Colonic mucosa (tissue), 4 donors: ENCODE measurements at regions not wholly inside any gene's neighbourhood (a gene's known extent, or its start where the extent isn't known, plus 50 kb on each side); places are given as distances from the start of the nearest gene placed in this dataset.

Source experiments
- DNase-seq: peaks from one replicate; pipeline ENCODE4 v3.0.0-alpha.2; 2020
- H3K27ac ChIP-seq: fragments of 200-600 bp; one replicate; pipeline ENCODE4 v1.8.0; 2021
- H3K27me3 ChIP-seq: fragments of 200-600 bp; one replicate; pipeline ENCODE4 v1.8.0; 2021
- H3K36me3 ChIP-seq: fragments of 200-600 bp; one replicate; pipeline ENCODE4 v1.8.0; 2021
- H3K4me1 ChIP-seq: fragments of 200-600 bp; one replicate; pipeline ENCODE4 v1.8.0; 2021; ENCODE audit warnings: mild to moderate bottlenecking
- H3K4me3 ChIP-seq: fragments of 200-600 bp; one replicate; pipeline ENCODE4 v1.8.0; 2021
- H3K9ac ChIP-seq, 2 donors: one replicate each; pipeline ENCODE4 v1.7.0; 2013; ENCODE audit warnings: control low read depth in 2 of 2, low read depth in 2 of 2, low read length in 2 of 2
- H3K9me3 ChIP-seq: fragments of 200-600 bp; one replicate; pipeline ENCODE4 v1.8.0; 2021
- CTCF ChIP-seq: fragments of 200-600 bp; IDR thresholded peaks from one replicate; pipeline ENCODE4 v1.8.0; 2022; ENCODE audit warnings: antibody characterized with exemption, mild to moderate bottlenecking
- intact Hi-C: fragments of 100-400 bp; cut with DNase I; formaldehyde crosslinking; loops from one replicate; pipeline ENCODE4 v1.14.1; 2022
- donor health status: healthy.
- donor health status: DM: no; HTN: no; CAD: no.
- donor health status: DM: no; HTN: no; CAD: no.

- DNase-seq, result no peak
- no peak for TF ChIP-seq CTCF
- Histone ChIP-seq H3K4me1 (no peaks in the 10 kb centered on the region), H3K4me3 (no peak overlapping the region), H3K27me3 (no peaks in the 10 kb centered on the region), H3K9ac (no peak overlapping the region), H3K9me3 (no peaks in the 10 kb centered on the region), H3K27ac (no peak overlapping the region), H3K36me3 (no peaks in the 10 kb centered on the region)
- intact Hi-C loops, result no loop called here
These were observed 342.9 kb upstream of the DCC start for GRCh38 chr18:51997129-51997528.

DNA sequence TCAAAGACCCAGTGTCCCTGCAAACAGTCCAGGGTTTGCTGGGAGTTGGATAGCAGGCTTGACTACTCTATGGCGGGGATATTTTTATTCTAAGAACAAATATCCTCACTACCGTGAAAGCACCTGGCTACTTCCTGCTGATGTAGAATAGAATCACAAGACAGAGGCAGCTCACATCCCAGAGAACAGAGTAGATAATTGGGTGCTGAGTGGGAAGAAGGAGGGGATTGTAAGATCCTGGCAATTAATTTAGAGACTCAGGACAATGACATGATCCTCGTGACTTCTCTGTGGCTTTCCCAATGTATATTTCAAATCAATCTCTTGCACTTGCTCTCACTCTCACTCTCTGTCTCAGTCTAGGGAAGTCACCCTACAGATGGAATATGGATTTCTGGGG is 341.9 kb upstream of the DCC start:
- intact Hi-C loops, result no loop called here
- Histone ChIP-seq H3K9ac (no peak overlapping the region), H3K36me3 (no peaks in the 10 kb centered on the region), H3K4me1 (no peaks in the 10 kb centered on the region), H3K27me3 (no peaks in the 10 kb centered on the region), H3K9me3 (no peaks in the 10 kb centered on the region), H3K27ac (no peak overlapping the region), H3K4me3 (no peak overlapping the region)
- DNase-seq, result no peak
- no peak for TF ChIP-seq CTCF

- Histone ChIP-seq H3K4me1 (no peaks in the 10 kb centered on the region), H3K27me3 (no peaks in the 10 kb centered on the region), H3K36me3 (no peaks in the 10 kb centered on the region), H3K27ac (no peak overlapping the region), H3K4me3 (no peak overlapping the region), H3K9ac (no peak overlapping the region), H3K9me3 (no peaks in the 10 kb centered on the region)
- TF ChIP-seq CTCF, result no peak
- intact Hi-C loops, result no loop called here
- DNase-seq, result no peak
These were observed 341.3 kb upstream of the DCC start for GRCh38 chr18:51998711-51999110.

DNA sequence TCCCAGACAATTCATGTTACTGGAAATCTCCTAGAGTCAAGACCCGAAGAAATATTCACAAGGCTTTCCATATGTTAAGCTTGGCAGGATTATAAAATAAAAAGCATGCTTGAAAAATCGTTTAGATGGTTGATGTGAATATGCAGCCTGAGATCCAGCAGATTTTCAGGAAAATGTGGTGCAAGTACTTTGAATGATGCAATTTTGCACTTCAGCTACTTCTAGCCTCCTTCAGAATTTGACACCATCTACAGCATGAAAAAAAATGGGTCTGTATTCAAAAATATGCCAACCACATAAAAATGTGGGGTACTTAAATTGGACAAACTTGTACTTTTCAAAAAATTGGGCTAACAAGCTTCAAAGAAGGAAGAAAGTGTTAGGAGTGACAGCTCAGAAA is 340.6 kb upstream of the DCC start:
- H3K4me1 ChIP-seq, result no peaks in the 10 kb centered on the region
- DNase-seq, result no peak
- no peaks in the 10 kb centered on the region for H3K36me3 ChIP-seq
- no peaks in the 10 kb centered on the region for H3K9me3 ChIP-seq
- H3K9ac ChIP-seq, result no peak overlapping the region
- TF ChIP-seq CTCF, result no peak
- no peak overlapping the region for H3K27ac ChIP-seq
- H3K4me3 ChIP-seq, result no peak overlapping the region
- H3K27me3 ChIP-seq, result no peaks in the 10 kb centered on the region
- intact Hi-C loops, result no loop called here

GRCh38 chr18:52000435-52000834 is 339.6 kb upstream of the DCC start:
- no peak for TF ChIP-seq CTCF
- intact Hi-C loops, result no loop called here
- H3K9me3 ChIP-seq, result no peaks in the 10 kb centered on the region
- H3K4me3 ChIP-seq, result no peak overlapping the region
- no peaks in the 10 kb centered on the region for H3K36me3 ChIP-seq
- no peaks in the 10 kb centered on the region for H3K4me1 ChIP-seq
- no peak overlapping the region for H3K27ac ChIP-seq
- DNase-seq, result no peak
- no peak overlapping the region for H3K9ac ChIP-seq
- H3K27me3 ChIP-seq, result no peaks in the 10 kb centered on the region

DNA sequence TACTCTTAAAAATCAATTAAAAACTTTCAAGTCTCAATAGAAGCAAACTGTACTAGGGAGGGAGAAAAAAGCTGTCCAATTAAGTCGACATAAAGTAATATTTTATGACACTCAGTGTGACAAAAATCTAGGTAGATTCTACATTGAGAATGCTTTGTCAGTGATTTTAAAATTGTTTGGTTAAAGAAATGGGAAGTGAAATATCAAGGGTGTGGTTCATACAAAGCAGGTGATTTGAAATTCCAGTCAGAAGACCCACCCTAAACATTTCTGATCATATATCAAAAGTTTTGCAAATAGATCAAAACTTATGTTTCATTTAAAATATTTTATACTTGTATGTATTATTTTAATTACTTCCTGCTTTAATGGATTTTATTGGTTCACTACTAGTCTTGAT is 338.9 kb upstream of the DCC start:
- Histone ChIP-seq H3K27me3 (no peaks in the 10 kb centered on the region), H3K36me3 (no peaks in the 10 kb centered on the region), H3K9ac (no peak overlapping the region), H3K27ac (no peak overlapping the region), H3K4me3 (no peak overlapping the region), H3K9me3 (no peaks in the 10 kb centered on the region), H3K4me1 (no peaks in the 10 kb centered on the region)
- no peak for TF ChIP-seq CTCF
- intact Hi-C loops, result no loop called here
- DNase-seq, result no peak
